OCI-LY7 (cell line): ENCODE measurements at regions not wholly inside any gene's neighbourhood (a gene's known extent, or its start where the extent isn't known, plus 50 kb on each side); places are given as distances from the start of the nearest gene placed in this dataset.

ENCODE experiments used
- CTCF ChIP-seq: fragments of 200-600 bp; sonication (generic); conservative IDR thresholded peaks from 2 replicates; pipeline ENCODE4 v1.5.1; 2014; ENCODE audit warnings: mild to moderate bottlenecking, antibody characterized with exemption, low read length, moderate library complexity, mixed read lengths
- EZH2phosphoT487 ChIP-seq: fragments of 200-600 bp; sonication (generic); IDR thresholded peaks from 2 replicates; pipeline ENCODE4 v1.6.1; 2018; ENCODE audit warnings: low read depth, borderline replicate concordance, mild to moderate bottlenecking, mixed run types, antibody characterized with exemption, low read length, moderate library complexity, mixed read lengths

- TF ChIP-seq CTCF, result no peak
- TF ChIP-seq EZH2phosphoT487, result no peak
Observed at GRCh38 chr10:88163572-88163971, 300.1 kb downstream of the PTEN start.
